ENCODE measurements at regions not wholly inside any gene's neighbourhood (a gene's known extent, or its start where the extent isn't known, plus 50 kb on each side); places are given as distances from the start of the nearest gene placed in this dataset.

- no peak for DNase-seq (ENCODE audit: extremely low read depth, low read depth)
- no peak for TF ChIP-seq CTCF (IDR thresholded peaks at IDR 0.05; ENCODE audit: low read depth, low read length)
These were observed 59.5 kb upstream of the PNMA1 start for GRCh38 chr14:73773441-73774240.

GRCh38 chr14:73771848-73772638 lies 57.9 kb upstream of the PNMA1 start:
- no peak for DNase-seq (ENCODE audit: extremely low read depth, low read depth)
- no peak for TF ChIP-seq CTCF (IDR thresholded peaks at IDR 0.05; ENCODE audit: low read depth, low read length)

- TF ChIP-seq CTCF (IDR thresholded peaks at IDR 0.05; ENCODE audit: low read depth, low read length) = no peak
- no peak for DNase-seq (ENCODE audit: extremely low read depth, low read depth)
These were observed 57.0 kb upstream of the PNMA1 start for GRCh38 chr14:73770977-73771847.

GRCh38 chr14:73768107-73768506 lies 53.9 kb upstream of the PNMA1 start:
- TF ChIP-seq CTCF (IDR thresholded peaks at IDR 0.05; ENCODE audit: low read depth, low read length) = no peak
- no peak for DNase-seq (ENCODE audit: extremely low read depth, low read depth)

- TF ChIP-seq CTCF (IDR thresholded peaks at IDR 0.05; ENCODE audit: low read depth, low read length) = no peak
- no peak for DNase-seq (ENCODE audit: extremely low read depth, low read depth)
These were observed 50.5 kb upstream of the PNMA1 start for GRCh38 chr14:73764406-73765280.

Data from AG09319 (cell line).